GM19238 (cell line): ENCODE measurements at regions not wholly inside any gene's neighbourhood (a gene's known extent, or its start where the extent isn't known, plus 50 kb on each side); places are given as distances from the start of the nearest gene placed in this dataset.

Source experiments
- DNase-seq: peaks from one replicate; pipeline ENCODE4 v3.0.0; 2011; ENCODE audit warnings: low spot score; ENCODE audit not compliant: insufficient read length

DNA sequence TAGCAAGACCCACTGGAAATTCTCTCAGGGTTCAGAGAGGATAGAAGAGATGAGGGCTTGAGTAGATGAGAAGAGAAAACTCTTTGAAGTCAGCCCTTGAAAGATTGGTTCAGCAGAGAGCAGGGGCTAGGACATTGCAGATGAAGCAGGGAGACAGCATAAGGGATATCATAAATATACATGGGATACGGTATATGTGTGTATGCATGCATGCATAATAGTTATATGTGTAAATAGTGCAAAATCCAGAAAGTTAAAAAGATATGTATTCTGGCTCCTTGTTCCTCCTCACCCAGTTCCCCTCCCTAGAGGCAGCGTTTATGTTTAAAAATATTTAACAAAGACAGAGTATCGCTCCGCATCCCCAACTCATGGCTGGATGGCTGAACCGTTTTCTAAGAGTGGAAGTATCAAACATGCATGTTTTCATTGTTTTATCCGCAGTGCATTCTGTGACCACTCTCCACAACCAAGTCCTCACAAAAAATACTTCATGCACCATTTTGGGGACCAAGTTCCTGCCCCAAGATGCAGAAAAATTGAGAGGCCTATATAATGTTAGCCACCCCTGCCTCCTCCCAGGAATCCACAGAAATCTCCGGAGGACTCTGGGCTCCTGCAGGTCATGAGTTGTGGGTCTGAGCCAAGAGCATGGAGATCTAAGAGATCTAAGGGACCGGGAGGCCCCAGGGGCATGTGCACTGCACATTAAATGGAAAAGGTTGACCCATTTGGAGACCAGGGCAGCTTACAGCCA is 119.5 kb downstream of the MTX3 start:
- DNase-seq = no peak

DNA sequence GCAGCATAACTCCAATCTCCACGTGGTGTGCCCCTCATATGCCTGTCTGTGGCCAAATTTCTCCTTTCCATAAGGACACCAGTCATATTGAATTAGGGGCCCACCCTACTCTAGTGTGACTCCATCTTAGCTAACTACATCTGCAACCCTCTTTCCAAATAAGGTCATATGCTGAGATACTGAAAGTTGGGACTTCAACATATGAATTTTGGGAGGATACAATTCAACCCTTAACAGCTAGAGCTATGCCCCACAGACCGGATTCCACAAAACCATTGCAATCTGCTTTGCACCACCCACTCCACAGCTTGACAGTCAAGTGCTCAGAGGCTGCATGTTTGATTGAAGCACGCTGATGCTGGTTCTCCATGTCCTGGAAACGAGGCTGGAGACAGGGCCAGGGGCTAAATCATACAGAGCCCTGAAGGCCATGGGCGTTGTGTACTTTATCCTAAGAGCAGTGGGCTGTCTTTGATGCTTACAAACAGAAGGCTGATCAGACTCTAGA is 122.8 kb downstream of the MTX3 start:
- DNase-seq = no peak

DNA sequence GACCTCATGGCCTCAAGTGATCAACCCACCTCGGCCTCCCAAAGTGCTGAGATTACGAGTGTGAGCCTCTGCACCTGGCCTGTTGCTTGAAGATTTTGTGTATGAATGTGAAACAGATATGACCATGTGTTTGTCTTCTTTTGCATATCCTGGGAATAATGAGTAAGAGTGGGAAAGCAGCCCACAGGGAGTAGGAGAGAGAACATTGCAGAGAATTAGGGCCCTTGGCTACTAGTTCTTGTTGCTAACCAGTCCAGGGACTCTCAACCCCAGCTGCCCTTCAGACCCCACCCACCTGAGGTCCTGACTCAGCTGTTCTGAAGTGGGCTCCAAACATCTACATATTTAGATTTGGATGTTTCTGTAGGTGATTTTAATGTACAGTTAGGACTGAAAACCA is 125.5 kb downstream of the MTX3 start:
- DNase-seq = no peak

- no peak for DNase-seq
Observed at GRCh38 chr5:79864364-79864763, 126.7 kb downstream of the MTX3 start.

DNA sequence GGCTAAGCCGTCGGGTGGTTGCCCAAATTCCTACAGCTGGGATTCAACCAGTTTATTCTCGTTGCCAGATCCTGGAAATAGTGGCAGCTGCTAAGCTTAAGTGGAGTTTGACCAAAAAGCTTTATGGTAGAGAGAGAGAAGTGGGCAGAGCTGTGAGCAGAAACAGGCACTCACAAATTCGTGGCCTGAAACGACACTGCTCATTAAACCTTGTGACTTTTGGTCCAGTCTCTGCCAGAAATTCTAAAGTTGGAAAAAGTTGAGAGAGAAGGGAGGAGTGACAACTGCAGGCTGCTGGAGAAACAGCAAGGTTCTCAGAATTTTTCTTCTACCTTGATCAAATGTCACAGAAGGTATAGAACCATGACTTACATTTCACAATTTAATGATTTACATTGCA is 131.5 kb downstream of the MTX3 start:
- no peak for DNase-seq

DNA sequence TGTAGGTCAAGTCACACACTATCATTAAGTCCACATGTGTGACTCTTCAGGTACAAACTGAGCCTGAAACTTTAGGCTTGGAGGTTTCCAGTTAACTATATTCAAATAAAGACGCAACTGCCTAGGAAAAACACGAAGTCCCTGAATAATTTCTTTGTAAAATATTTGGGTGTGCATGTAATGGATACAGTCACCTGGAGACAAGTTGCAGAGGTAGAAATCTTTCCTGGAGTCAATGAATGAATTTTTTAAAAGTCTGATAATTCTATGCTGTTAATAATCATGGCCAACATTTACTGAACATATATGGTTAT is 132.7 kb downstream of the MTX3 start:
- no peak for DNase-seq

GRCh38 chr5:79857714-79858409 is 133.2 kb downstream of the MTX3 start:
- peak; percentile 14 for DNase-seq

GRCh38 chr5:79856456-79857055 is 134.5 kb downstream of the MTX3 start:
- DNase-seq = no peak

GRCh38 chr5:79853676-79854418 is 137.2 kb downstream of the MTX3 start:
- no peak for DNase-seq

- no peak for DNase-seq
Observed at GRCh38 chr5:79853028-79853427, 138.0 kb downstream of the MTX3 start.

DNA sequence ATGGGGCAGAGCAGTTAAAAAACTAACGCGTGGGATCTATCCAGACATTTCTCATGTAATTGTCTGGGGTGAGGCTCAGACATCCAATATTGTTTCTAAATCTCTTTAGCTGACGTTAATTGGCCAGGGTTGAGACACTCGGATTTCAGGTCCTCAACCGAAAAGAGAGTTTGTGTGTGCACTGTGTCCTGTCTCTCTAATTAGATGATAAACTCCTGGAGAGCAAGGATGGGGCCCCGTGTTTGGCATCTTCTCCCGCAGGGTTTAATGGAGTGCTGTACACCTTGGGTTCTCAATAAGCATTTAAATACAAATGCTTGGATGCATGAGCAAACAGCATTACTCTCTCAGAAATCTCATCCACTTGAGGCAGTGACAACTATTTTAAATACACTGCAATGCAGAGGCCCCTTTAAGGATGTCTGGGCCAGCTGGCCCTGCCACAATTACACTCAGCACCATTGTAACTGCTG is 139.6 kb downstream of the MTX3 start:
- DNase-seq = no peak

- no peak for DNase-seq
Observed at GRCh38 chr5:79850941-79851340, 140.1 kb downstream of the MTX3 start.

DNA sequence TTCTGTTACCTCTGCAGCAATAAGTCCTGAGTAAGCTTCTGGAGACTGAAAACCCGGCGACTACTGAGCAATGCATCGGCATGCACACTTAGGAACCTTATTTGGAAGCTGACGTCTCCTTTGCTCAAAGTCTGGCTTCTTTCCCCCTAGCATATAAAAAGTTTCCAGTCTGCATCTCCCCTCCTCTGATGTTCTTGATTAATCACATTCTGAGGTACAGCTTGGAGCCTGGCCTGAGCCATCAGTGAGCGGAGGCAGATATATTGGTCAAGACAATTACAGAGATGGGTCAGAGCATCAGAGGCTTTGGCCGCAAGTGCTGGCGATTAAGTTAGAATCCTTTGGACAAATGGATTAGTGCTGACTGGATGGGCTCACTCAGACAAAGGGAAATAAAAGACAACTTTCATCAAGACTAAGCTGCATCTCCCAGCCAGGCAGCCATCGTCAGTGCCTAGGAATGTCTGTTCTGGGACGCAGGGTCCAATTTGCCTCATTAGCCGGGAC is 140.7 kb downstream of the MTX3 start:
- DNase-seq = no peak

GRCh38 chr5:79849486-79850315 is 141.4 kb downstream of the MTX3 start:
- DNase-seq = no peak
